ENCODE measurements at regions not wholly inside any gene's neighbourhood (a gene's known extent, or its start where the extent isn't known, plus 50 kb on each side); places are given as distances from the start of the nearest gene placed in this dataset.

GRCh38 chr9:89868100-89868499 is 263.3 kb downstream of the GADD45G start:
- Histone ChIP-seq H3K27me3 (ENCODE audit: insufficient read depth) (no peaks in the 10 kb centered on the region), H3K27ac (ENCODE audit: low read depth) (no peak overlapping the region), H4K20me1 (replicated peaks; ENCODE audit: insufficient read depth) (no peaks in the 10 kb centered on the region), H3K9me2 (ENCODE audit: insufficient read depth) (no peaks in the 10 kb centered on the region), H3F3A (replicated peaks; ENCODE audit: low read depth) (no peaks in the 10 kb centered on the region), H3K4me2 (no peak overlapping the region), H3K4me3 (no peak overlapping the region), H3K79me2 (replicated peaks; ENCODE audit: insufficient read depth) (no peaks in the 10 kb centered on the region), H3K36me3 (ENCODE audit: insufficient read depth) (no peaks in the 10 kb centered on the region), H3K4me1 (ENCODE audit: insufficient read depth) (no peaks in the 10 kb centered on the region), H2AFZ (no peak overlapping the region)
- TF ChIP-seq NANOG (IDR thresholded peaks at IDR 0.05; ENCODE audit: borderline replicate concordance) (no peak), CREB1 (CRISPR knock-in tag; IDR thresholded peaks at IDR 0.05; ENCODE audit: low read depth) (no peak), ETS1 (IDR thresholded peaks at IDR 0.05) (no peak), STAT1 (IDR thresholded peaks at IDR 0.05; ENCODE audit: unreplicated experiment) (no peak), CTCF (conservative IDR thresholded peaks at IDR 0.05; ENCODE audit: low read depth in 2 of 2) (no peak), EZH2 (IDR thresholded peaks at IDR 0.05; ENCODE audit: low read depth, unreplicated experiment) (no peak), ZNF114 (CRISPR knock-in tag; IDR thresholded peaks at IDR 0.05) (no peak), JUNB (IDR thresholded peaks at IDR 0.05; ENCODE audit: unreplicated experiment) (no peak), REST (IDR thresholded peaks at IDR 0.05; ENCODE audit: unreplicated experiment) (no peak), ZNF462 (CRISPR knock-in tag; IDR thresholded peaks at IDR 0.05) (no peak), ZNF331 (CRISPR knock-in tag; IDR thresholded peaks at IDR 0.05; ENCODE audit: low read depth) (no peak), POLR2AphosphoS5 (IDR thresholded peaks at IDR 0.05; ENCODE audit: low read depth) (no peak), EZH2phosphoT487 (IDR thresholded peaks at IDR 0.05; ENCODE audit: unreplicated experiment) (no peak)
- H3K27me3 Mint-ChIP-seq (ENCODE audit: insufficient read depth, low read depth, poor library complexity) = peaks cover 15% of the 10 kb centered on the region
- no peaks in the 10 kb centered on the region for H3K4me1 Mint-ChIP-seq
- DNase-seq (ENCODE audit: low spot score) (no peak), ATAC-seq (no peak)
- H3K36me3 Mint-ChIP-seq (ENCODE audit: low read depth) = no peaks in the 10 kb centered on the region
- H3K4me3 Mint-ChIP-seq = no peak overlapping the region
- no peaks in the 10 kb centered on the region for H3K9me3 Mint-ChIP-seq
- H3K27ac Mint-ChIP-seq = no peak overlapping the region

Data from GM23338 (cell line).